ENCODE measurements at regions not wholly inside any gene's neighbourhood (a gene's known extent, or its start where the extent isn't known, plus 50 kb on each side); places are given as distances from the start of the nearest gene placed in this dataset.
"Not testable (repeated sequence)": the region's sequence is repeated elsewhere in the genome, so short reads cannot be mapped to it uniquely, and the experiment has no call there.

DNA sequence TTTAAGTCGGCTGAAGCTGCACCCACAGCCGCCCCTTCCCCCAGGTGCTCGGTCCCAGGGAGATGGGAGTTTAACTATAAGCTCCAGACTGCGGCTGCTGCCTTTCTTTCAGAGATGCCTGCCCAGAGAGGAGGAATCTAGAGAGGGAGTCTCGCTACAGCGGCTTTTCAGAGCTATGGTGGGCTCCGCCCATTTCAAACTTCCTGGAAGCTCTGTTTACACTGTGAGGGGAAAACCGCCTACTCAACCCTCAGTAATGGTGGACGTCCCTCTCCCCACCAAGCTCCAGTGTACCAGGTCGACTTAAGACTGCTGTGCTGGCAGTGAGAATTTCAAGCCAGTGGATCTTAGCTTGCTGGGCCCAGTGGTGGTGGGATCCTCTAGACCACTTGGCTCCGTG is 135.4 kb downstream of the CXCL12 start:
- Mint-ChIP-seq H3K9me3 (no peaks in the 10 kb centered on the region), H3K36me3 (ENCODE audit: insufficient read depth) (no peaks in the 10 kb centered on the region), H3K4me1 (ENCODE audit: low read depth) (no peaks in the 10 kb centered on the region), H3K27me3 (ENCODE audit: low read depth) (peaks cover 2% of the 10 kb centered on the region), H3K4me3 (no peak overlapping the region)
- no peak for ATAC-seq
- no peak for DNase-seq

GRCh38 chr10:44246700-44247099 is 138.2 kb downstream of the CXCL12 start:
- H3K4me1 Mint-ChIP-seq (ENCODE audit: low read depth); H3K36me3 Mint-ChIP-seq (ENCODE audit: insufficient read depth); ATAC-seq; H3K4me3 Mint-ChIP-seq; DNase-seq; H3K9me3 Mint-ChIP-seq; H3K27me3 Mint-ChIP-seq (ENCODE audit: low read depth): not testable (repeated sequence)

- not testable (repeated sequence) for DNase-seq; H3K9me3 Mint-ChIP-seq; H3K27me3 Mint-ChIP-seq (ENCODE audit: low read depth); H3K4me1 Mint-ChIP-seq (ENCODE audit: low read depth); H3K4me3 Mint-ChIP-seq; ATAC-seq; H3K36me3 Mint-ChIP-seq (ENCODE audit: insufficient read depth)
These were observed 138.6 kb downstream of the CXCL12 start for GRCh38 chr10:44246287-44246686.

GRCh38 chr10:44245601-44245938 is 139.3 kb downstream of the CXCL12 start:
- Mint-ChIP-seq H3K9me3 (peaks cover 5% of the 10 kb centered on the region), H3K4me3 (no peak overlapping the region), H3K36me3 (ENCODE audit: insufficient read depth) (no peaks in the 10 kb centered on the region), H3K27me3 (ENCODE audit: low read depth) (no peaks in the 10 kb centered on the region), H3K4me1 (ENCODE audit: low read depth) (no peaks in the 10 kb centered on the region)
- ATAC-seq (no peak), DNase-seq (no peak)

DNA sequence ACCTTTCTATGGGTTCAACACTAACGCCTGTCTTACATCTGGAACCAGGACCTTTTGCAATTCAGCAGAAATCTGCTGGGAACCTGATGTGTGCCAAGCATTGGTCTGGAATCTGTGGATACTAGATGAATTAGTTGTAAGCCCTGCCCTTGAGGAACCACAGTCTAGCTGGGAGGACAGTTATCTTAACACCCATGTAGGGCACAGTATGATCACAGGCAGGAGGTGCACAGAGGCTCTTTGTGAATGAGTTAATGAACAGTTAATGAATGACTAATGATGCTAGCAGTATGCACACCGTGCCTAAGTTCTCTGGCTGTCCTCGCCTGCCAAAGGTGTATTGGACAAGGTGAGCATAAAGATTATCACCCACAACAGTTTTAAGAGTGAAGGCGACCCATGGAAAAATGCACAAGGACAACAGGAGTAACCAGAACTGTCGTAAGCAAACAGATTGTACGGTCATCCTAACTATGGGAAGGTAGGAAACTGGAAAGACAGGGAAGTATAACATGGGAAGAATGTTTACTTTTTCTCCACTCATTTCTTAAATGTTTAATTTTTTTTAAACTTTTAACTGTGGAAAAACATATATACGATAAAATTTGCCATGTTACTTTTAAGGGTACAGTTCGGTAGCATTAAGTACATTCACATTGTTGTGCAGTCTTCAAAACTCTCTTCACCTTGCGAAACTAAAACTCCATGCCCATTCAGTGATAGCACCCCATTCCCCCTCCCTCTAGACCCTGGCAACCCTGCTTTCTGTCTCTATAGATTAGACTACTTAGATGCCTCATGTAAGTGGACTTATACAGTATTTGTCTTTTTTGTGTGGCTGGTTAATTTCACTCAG is 139.9 kb downstream of the CXCL12 start:
- H3K36me3 Mint-ChIP-seq (ENCODE audit: insufficient read depth) = no peaks in the 10 kb centered on the region
- H3K27me3 Mint-ChIP-seq (ENCODE audit: low read depth) = no peaks in the 10 kb centered on the region
- H3K9me3 Mint-ChIP-seq = peaks cover 5% of the 10 kb centered on the region

GRCh38 chr10:44243851-44244510 is 140.9 kb downstream of the CXCL12 start:
- ATAC-seq = no peak
- no peaks in the 10 kb centered on the region for H3K36me3 Mint-ChIP-seq (ENCODE audit: insufficient read depth)
- peaks cover 5% of the 10 kb centered on the region for H3K9me3 Mint-ChIP-seq
- DNase-seq = no peak
- no peaks in the 10 kb centered on the region for H3K27me3 Mint-ChIP-seq (ENCODE audit: low read depth)
- no peaks in the 10 kb centered on the region for H3K4me1 Mint-ChIP-seq (ENCODE audit: low read depth)
- H3K4me3 Mint-ChIP-seq = no peak overlapping the region

More for the DNA sequence above, 139.9 kb downstream of the CXCL12 start:
- DNase-seq = no peak
- ATAC-seq = no peak
- no peaks in the 10 kb centered on the region for H3K4me1 Mint-ChIP-seq (ENCODE audit: low read depth)
- no peak overlapping the region for H3K4me3 Mint-ChIP-seq

DNA sequence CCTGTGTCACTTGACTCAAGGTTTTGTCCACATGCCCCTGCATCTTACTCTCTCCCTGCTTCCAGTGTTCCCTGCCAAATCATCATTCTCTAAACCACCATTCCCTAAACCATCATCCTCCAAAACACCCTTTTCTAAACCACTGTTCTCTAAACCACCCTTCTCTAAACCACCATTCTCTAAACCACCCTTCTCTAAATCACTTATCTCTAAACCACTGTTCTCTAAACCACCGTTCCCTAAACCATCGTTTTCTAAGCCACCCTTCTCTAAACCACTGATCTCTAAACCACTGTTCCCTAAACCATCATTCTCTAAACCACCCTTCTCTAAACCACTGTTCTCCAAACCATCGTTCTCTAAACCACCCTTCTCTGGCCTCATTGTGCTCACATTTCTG is 142.1 kb downstream of the CXCL12 start:
- Mint-ChIP-seq H3K9me3 (peaks cover 5% of the 10 kb centered on the region), H3K4me3 (no peak overlapping the region), H3K27me3 (ENCODE audit: low read depth) (no peaks in the 10 kb centered on the region), H3K4me1 (ENCODE audit: low read depth) (no peaks in the 10 kb centered on the region), H3K36me3 (ENCODE audit: insufficient read depth) (no peaks in the 10 kb centered on the region)
- ATAC-seq (no peak), DNase-seq (no peak)

DNA sequence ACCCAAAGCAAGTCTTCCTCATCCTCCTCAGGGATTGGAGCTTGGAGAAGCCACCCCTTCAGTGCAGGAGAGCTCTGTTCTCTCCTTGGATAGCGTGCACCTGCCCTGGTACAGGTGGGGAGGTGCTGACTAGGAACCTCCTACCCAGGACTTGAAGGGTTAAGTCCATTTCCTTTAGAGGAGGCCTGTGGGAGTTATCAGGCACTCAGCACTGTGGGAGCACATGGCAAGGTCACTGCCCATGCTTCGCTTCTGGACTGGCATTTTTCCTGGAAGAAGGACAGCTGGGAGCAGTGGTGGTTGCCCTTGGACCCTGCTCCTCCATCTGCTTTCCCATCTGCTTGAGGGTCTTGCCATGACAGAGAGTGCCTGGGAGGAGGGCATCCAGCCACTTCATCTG is 142.8 kb downstream of the CXCL12 start:
- no peaks in the 10 kb centered on the region for H3K4me1 Mint-ChIP-seq (ENCODE audit: low read depth)
- H3K4me3 Mint-ChIP-seq = no peak overlapping the region
- DNase-seq (no peak), ATAC-seq (no peak)
- no peaks in the 10 kb centered on the region for H3K27me3 Mint-ChIP-seq (ENCODE audit: low read depth)
- H3K9me3 Mint-ChIP-seq = peaks cover 5% of the 10 kb centered on the region
- H3K36me3 Mint-ChIP-seq (ENCODE audit: insufficient read depth) = no peaks in the 10 kb centered on the region

DNA sequence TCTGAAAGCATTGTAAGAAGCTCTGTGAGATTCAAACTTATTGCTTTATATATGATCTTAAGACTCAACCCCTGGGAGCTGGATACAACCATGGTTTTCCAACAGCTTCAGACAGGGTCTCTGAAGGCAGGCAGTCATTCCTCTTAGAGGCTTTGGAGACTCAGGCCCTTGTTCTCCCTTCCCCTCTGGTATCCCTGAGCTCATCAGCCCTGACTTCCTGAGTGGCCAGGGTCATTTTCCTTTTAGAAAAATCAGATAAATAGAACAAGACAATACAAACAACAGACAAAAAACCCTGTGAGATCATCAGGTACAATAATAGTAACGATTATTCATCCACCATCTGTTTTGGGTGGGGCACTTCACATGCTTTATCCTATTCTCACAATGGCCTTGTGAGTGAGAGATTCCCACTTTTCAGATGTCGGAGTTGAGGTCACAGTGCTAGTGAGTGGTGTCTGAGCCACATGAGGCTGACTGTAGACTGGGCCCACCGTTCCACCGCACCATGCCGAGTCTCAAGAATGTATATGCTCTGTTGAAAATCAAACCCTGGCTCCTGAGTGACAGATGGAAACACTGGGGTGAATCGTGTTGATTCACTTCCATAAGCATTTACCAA is 144.2 kb downstream of the CXCL12 start:
- H3K9me3 Mint-ChIP-seq = peaks cover 5% of the 10 kb centered on the region
- no peak for ATAC-seq

DNA sequence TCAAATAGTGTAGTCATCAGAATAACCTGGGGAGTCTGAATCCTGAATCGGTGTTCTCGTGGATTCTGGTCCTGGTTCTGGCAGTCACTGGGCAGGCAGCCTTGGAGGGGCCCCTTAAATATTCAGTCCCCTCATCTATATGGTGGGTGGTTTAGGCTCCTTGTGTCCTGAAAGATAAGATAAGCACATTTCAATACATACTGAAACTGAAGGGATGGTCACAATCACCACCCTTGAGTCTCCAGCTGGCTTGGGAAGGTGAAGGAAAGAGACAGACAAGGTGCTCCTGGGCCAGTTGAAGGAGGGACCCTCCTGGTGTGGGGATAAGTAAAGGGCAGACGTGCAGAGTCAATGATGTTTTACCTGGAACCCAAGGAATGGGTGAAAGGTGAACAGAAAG is 146.7 kb downstream of the CXCL12 start:
- H3K36me3 Mint-ChIP-seq (ENCODE audit: insufficient read depth) = no peaks in the 10 kb centered on the region
- DNase-seq = no peak
- H3K4me1 Mint-ChIP-seq (ENCODE audit: low read depth) = no peaks in the 10 kb centered on the region
- H3K9me3 Mint-ChIP-seq = peaks cover 5% of the 10 kb centered on the region
- no peak overlapping the region for H3K4me3 Mint-ChIP-seq
- H3K27me3 Mint-ChIP-seq (ENCODE audit: low read depth) = peaks cover 3% of the 10 kb centered on the region
- ATAC-seq = no peak

More for the DNA sequence above, 144.2 kb downstream of the CXCL12 start:
- Mint-ChIP-seq H3K4me1 (ENCODE audit: low read depth) (no peaks in the 10 kb centered on the region), H3K36me3 (ENCODE audit: insufficient read depth) (no peaks in the 10 kb centered on the region), H3K4me3 (no peak overlapping the region), H3K27me3 (ENCODE audit: low read depth) (peaks cover 3% of the 10 kb centered on the region)
- DNase-seq = no peak

DNA sequence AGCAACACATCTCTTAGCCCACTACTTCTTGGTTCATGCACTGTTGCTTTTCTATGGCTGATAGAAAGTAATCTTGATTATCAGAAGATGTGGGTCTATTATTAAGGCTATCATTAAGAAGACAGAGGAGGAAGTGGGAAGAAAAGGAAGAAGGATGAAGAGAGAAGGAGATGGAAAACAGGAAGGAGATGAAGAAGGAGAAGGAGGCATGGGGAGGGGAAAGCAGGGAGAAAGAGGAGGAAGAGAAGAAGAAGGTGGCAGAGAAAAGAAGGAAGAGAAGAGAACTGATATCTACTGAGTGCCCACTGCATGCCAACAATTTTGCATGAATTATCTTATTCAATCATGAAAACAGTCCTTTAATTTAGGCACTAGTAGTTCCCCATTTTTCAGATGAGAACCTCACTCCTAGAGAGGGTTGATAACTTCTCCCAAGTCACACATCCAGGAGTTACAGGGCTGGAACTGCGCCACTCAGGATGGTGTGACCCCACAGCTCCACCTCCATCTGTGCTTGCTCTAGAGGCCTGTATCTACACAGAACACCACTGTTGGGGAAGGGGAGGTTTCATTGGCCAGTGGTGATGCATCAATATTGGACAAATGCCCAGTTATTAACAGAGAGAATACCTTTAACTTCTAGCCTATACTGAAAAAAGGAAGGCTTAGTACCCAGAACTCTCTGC is 147.4 kb downstream of the CXCL12 start:
- no peak for DNase-seq
- no peaks in the 10 kb centered on the region for H3K4me1 Mint-ChIP-seq (ENCODE audit: low read depth)
- no peak overlapping the region for H3K4me3 Mint-ChIP-seq
- H3K9me3 Mint-ChIP-seq = no peaks in the 10 kb centered on the region
- no peak for ATAC-seq
- H3K27me3 Mint-ChIP-seq (ENCODE audit: low read depth) = peaks cover 8% of the 10 kb centered on the region
- H3K36me3 Mint-ChIP-seq (ENCODE audit: insufficient read depth) = no peaks in the 10 kb centered on the region

- H3K4me3 Mint-ChIP-seq = no peak overlapping the region
These were observed 149.5 kb downstream of the CXCL12 start for GRCh38 chr10:44235363-44235762.

DNA sequence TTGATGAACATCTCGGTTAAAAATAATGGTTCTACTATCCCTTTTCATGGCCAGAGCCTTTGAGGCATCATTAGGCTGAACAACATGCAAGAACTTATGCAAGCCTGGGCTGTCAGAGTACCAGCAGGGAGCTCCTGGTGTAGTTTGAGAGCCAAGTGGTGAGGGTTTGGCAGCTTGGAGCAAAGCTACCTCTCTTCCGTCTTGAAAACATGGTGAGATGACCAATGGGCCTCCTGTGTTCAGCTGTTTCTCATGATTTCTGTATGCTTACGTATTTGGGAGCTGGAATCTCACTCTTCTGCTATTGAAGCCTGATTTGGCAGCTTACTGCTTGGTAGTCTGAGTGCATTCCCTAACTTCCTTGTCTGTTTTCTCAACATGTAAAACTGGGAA is 150.4 kb downstream of the CXCL12 start:
- Mint-ChIP-seq H3K4me1 (ENCODE audit: low read depth) (no peaks in the 10 kb centered on the region), H3K4me3 (no peak overlapping the region), H3K9me3 (peaks cover 5% of the 10 kb centered on the region), H3K36me3 (ENCODE audit: insufficient read depth) (no peaks in the 10 kb centered on the region), H3K27me3 (ENCODE audit: low read depth) (peaks cover 8% of the 10 kb centered on the region)
- ATAC-seq (no peak), DNase-seq (no peak)

More at GRCh38 chr10:44235363-44235762, 149.5 kb downstream of the CXCL12 start:
- peaks cover 8% of the 10 kb centered on the region for H3K27me3 Mint-ChIP-seq (ENCODE audit: low read depth)
- peaks cover 5% of the 10 kb centered on the region for H3K9me3 Mint-ChIP-seq
- H3K36me3 Mint-ChIP-seq (ENCODE audit: insufficient read depth) = no peaks in the 10 kb centered on the region
- no peak for DNase-seq
- ATAC-seq = no peak
- no peaks in the 10 kb centered on the region for H3K4me1 Mint-ChIP-seq (ENCODE audit: low read depth)
